ENCODE measurements at regions not wholly inside any gene's neighbourhood (a gene's known extent, or its start where the extent isn't known, plus 50 kb on each side); places are given as distances from the start of the nearest gene placed in this dataset.

- Histone ChIP-seq H3K36me3 (ENCODE audit: insufficient read depth, low read length) (no peaks in the 10 kb centered on the region), H3K27me3 (ENCODE audit: insufficient read depth, low read depth, low read length) (no peaks in the 10 kb centered on the region), H3F3A (ENCODE audit: insufficient read depth, low read length, poor library complexity, severe bottlenecking) (no peaks in the 10 kb centered on the region), H3K27ac (ENCODE audit: low read length) (no peak overlapping the region), H2AFZ (ENCODE audit: low read depth, low read length) (no peak overlapping the region), H3K9me2 (ENCODE audit: insufficient read depth, low read length) (no peaks in the 10 kb centered on the region), H4K20me1 (ENCODE audit: insufficient read depth) (no peaks in the 10 kb centered on the region), H3K4me2 (ENCODE audit: low read length) (no peak overlapping the region), H3K4me3 (ENCODE audit: low read length) (no peak overlapping the region), H3K79me2 (replicated peaks; ENCODE audit: insufficient read depth, low read length) (no peaks in the 10 kb centered on the region), H3K9ac (ENCODE audit: low read length) (no peak overlapping the region), H3K9me3 (ENCODE audit: low read length) (no peaks in the 10 kb centered on the region)
- TF ChIP-seq POLR2AphosphoS5 (IDR thresholded peaks at IDR 0.05) (no peak), CTCF (IDR thresholded peaks at IDR 0.05; ENCODE audit: poor library complexity, severe bottlenecking) (no peak), MXI1 (conservative IDR thresholded peaks at IDR 0.05; ENCODE audit: poor library complexity, severe bottlenecking) (no peak), RAD21 (conservative IDR thresholded peaks at IDR 0.05) (no peak), EP300 (conservative IDR thresholded peaks at IDR 0.05; ENCODE audit: poor library complexity, severe bottlenecking) (no peak), EZH2 (IDR thresholded peaks at IDR 0.05; ENCODE audit: borderline replicate concordance, insufficient read depth, low read length, poor library complexity, severe bottlenecking) (no peak), TAF1 (IDR thresholded peaks at IDR 0.05; ENCODE audit: low read depth) (no peak), REST (IDR thresholded peaks at IDR 0.05; ENCODE audit: borderline replicate concordance) (no peak), SMC3 (conservative IDR thresholded peaks at IDR 0.05; ENCODE audit: poor library complexity) (no peak)
Measured at GRCh38 chr9:89896806-89897340, 292.1 kb downstream of the GADD45G start.

GRCh38 chr9:89899573-89899972 lies 294.8 kb downstream of the GADD45G start:
- H3K27me3 ChIP-seq (ENCODE audit: insufficient read depth, low read depth, low read length): no peaks in the 10 kb centered on the region
- no peaks in the 10 kb centered on the region for H3K79me2 ChIP-seq (replicated peaks; ENCODE audit: insufficient read depth, low read length)
- H3K4me3 ChIP-seq (ENCODE audit: low read length): no peak overlapping the region
- no peak overlapping the region for H3K4me2 ChIP-seq (ENCODE audit: low read length)
- H2AFZ ChIP-seq (ENCODE audit: low read depth, low read length): no peak overlapping the region
- no peaks in the 10 kb centered on the region for H3K36me3 ChIP-seq (ENCODE audit: insufficient read depth, low read length)
- TF ChIP-seq CTCF (IDR thresholded peaks at IDR 0.05; ENCODE audit: poor library complexity, severe bottlenecking) (no peak), EZH2 (IDR thresholded peaks at IDR 0.05; ENCODE audit: borderline replicate concordance, insufficient read depth, low read length, poor library complexity, severe bottlenecking) (no peak), RAD21 (conservative IDR thresholded peaks at IDR 0.05) (no peak), POLR2AphosphoS5 (IDR thresholded peaks at IDR 0.05) (no peak), MXI1 (conservative IDR thresholded peaks at IDR 0.05; ENCODE audit: poor library complexity, severe bottlenecking) (no peak), REST (IDR thresholded peaks at IDR 0.05; ENCODE audit: borderline replicate concordance) (no peak), EP300 (conservative IDR thresholded peaks at IDR 0.05; ENCODE audit: poor library complexity, severe bottlenecking) (no peak), TAF1 (IDR thresholded peaks at IDR 0.05; ENCODE audit: low read depth) (no peak)
- H3F3A ChIP-seq (ENCODE audit: insufficient read depth, low read length, poor library complexity, severe bottlenecking): no peaks in the 10 kb centered on the region
- H3K9ac ChIP-seq (ENCODE audit: low read length): no peak overlapping the region
- no peaks in the 10 kb centered on the region for H3K9me3 ChIP-seq (ENCODE audit: low read length)
- no peaks in the 10 kb centered on the region for H4K20me1 ChIP-seq (ENCODE audit: insufficient read depth)
- H3K9me2 ChIP-seq (ENCODE audit: insufficient read depth, low read length): no peaks in the 10 kb centered on the region
- H3K27ac ChIP-seq (ENCODE audit: low read length): no peak overlapping the region
